ENCODE measurements at regions not wholly inside any gene's neighbourhood (a gene's known extent, or its start where the extent isn't known, plus 50 kb on each side); places are given as distances from the start of the nearest gene placed in this dataset.
"Not testable (repeated sequence)": the region's sequence is repeated elsewhere in the genome, so short reads cannot be mapped to it uniquely, and the experiment has no call there.

DNA sequence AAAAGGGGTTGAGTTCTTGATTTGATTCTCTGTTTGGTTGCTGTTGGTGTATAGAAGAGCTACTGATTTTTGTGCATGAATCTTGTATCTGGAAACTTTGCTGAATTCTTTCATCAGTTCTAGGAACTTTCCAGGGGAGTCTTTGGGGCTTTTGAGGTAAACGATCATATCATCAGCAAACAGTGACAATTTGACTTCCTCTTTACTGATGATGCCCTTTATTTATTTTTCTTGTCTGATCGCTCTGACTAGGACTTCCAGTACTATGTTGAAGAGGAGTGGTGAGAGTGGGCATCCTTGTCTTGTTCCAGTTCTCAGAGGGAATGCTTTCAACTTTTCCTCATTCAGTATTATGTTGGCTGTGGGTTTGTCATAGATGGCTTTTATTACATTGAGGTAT, 304.0 kb downstream of the MTERF1 start:
- not testable (repeated sequence) for TF ChIP-seq CTCF (conservative IDR thresholded peaks at IDR 0.05; ENCODE audit: low read depth, low read length); EZH2 (IDR thresholded peaks at IDR 0.05; ENCODE audit: low read length, unreplicated experiment)
